NCI-H187 (cell line): ENCODE measurements at regions not wholly inside any gene's neighbourhood (a gene's known extent, or its start where the extent isn't known, plus 50 kb on each side); places are given as distances from the start of the nearest gene placed in this dataset.

Experiments used
- DNase-seq, 2 experiments: peaks; one replicate each; lab custom pipeline; 2025; lab: John Stamatoyannopoulos, UW

- no peak for DNase-seq
Observed at GRCh38 chr2:45337481-45337880, 273.6 kb downstream of the SRBD1 start.

GRCh38 chr2:45334205-45334604, 276.9 kb downstream of the SRBD1 start:
- DNase-seq, result no peak

- no peak for DNase-seq
Observed at GRCh38 chr2:45332567-45332966, 278.5 kb downstream of the SRBD1 start.

GRCh38 chr2:45332094-45332493, 279.0 kb downstream of the SRBD1 start:
- DNase-seq, result no peak

GRCh38 chr2:45331410-45331786, 279.7 kb downstream of the SRBD1 start:
- DNase-seq, result no peak

- DNase-seq, result no peak
Observed at GRCh38 chr2:45330637-45331409, 280.2 kb downstream of the SRBD1 start.

- no peak for DNase-seq
Observed at GRCh38 chr2:45330108-45330507, 281.0 kb downstream of the SRBD1 start.

- DNase-seq, result no peak
Observed at GRCh38 chr2:45329045-45329677, 281.9 kb downstream of the SRBD1 start.

- DNase-seq, result no peak
Observed at GRCh38 chr2:45328264-45328870, 282.7 kb downstream of the SRBD1 start.

- no peak for DNase-seq
Observed at GRCh38 chr2:45323344-45323743, 287.7 kb downstream of the SRBD1 start.

- DNase-seq, result no peak
Observed at GRCh38 chr2:45320956-45321355, 290.1 kb downstream of the SRBD1 start.

GRCh38 chr2:45319683-45320455, 291.2 kb downstream of the SRBD1 start:
- no peak for DNase-seq

GRCh38 chr2:45318686-45319085, 292.4 kb downstream of the SRBD1 start:
- DNase-seq, result no peak

GRCh38 chr2:45316576-45317338, 294.3 kb downstream of the SRBD1 start:
- DNase-seq, result no peak

GRCh38 chr2:45315861-45316260, 295.2 kb downstream of the SRBD1 start:
- no peak for DNase-seq

GRCh38 chr2:45312275-45312674, 298.8 kb downstream of the SRBD1 start:
- no peak for DNase-seq

GRCh38 chr2:45311559-45311958, 299.5 kb downstream of the SRBD1 start:
- no peak for DNase-seq

GRCh38 chr2:45307147-45307546, 297.9 kb upstream of the SIX2 start:
- DNase-seq, result no peak

GRCh38 chr2:45305599-45305998, 296.3 kb upstream of the SIX2 start:
- DNase-seq, result no peak

- DNase-seq, result no peak
Observed at GRCh38 chr2:45303417-45304202, 294.4 kb upstream of the SIX2 start.
